ENCODE measurements at regions not wholly inside any gene's neighbourhood (a gene's known extent, or its start where the extent isn't known, plus 50 kb on each side); places are given as distances from the start of the nearest gene placed in this dataset.
"Not testable (repeated sequence)": the region's sequence is repeated elsewhere in the genome, so short reads cannot be mapped to it uniquely, and the experiment has no call there.

DNA sequence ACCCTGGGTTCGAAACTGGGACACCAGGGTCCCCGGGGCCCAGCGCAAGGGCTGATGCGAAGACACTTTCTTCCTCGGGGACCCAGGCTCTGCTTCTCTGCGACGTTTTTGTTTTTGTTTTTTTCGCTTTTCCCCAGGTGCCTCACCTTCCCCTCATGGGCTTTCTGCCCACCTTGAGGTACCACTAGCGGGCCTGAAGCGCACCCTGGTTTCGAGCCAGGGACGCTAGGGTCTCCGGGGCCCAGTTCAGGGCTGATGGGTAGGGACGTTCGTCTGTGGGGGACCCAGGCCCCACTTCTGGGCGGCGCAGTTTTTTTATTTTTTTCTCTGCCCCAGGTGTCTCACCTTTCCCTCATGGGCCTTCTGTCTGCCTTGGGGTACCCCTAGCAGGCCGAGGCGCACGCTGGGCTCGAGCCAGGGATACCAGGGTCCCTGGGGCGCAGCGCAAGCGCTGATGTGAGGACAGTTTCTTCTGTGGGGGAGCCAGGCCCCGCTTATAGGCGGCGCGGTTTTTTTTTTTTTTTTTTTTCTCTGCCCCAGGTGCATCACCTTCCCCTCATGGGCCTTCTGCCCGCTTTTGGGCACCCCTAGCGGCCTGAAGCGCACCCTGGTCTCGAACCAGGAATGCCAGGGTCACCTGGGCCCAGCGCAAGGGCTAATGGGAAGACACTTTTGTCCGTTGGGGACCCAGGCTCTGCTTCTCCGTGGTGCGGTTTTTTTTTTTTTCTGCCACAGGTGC lies 166.8 kb upstream of the ZNG1F start:
- RAD21 ChIA-PET (ENCODE audit: low non-redundant PET in 1 of 2, low total read pairs in 2 of 2, uncharacterized antibody in 2 of 2, unreplicated experiment in 2 of 2), result not testable (repeated sequence)

DNA sequence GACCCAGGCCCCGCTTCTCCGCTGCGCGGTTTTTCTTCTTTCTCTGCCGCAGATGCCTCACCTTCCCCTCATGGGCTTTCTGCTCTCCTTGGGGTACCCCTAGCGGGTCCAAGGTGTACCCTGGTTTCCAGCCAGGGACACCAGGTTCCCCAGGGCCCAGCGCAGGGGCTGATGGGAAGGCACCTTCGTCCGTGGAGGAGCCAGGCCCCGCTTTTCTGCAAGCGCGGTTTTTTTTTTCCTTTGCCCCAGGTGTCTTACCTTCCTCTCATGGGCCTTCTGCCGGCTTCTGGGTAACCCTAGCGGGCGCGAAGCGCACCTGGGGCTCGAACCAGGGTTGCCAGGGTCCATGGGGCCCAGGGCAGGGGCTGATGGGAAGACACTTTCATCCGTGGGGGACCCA lies 165.9 kb upstream of the ZNG1F start:
- intact Hi-C loops (cut with micrococcal nuclease); H3K4me1 ChIP-seq (ENCODE audit: control insufficient read depth in 1 of 2, insufficient read depth in 2 of 2, low read length in 2 of 2); RAD21 ChIA-PET (ENCODE audit: low non-redundant PET in 1 of 2, low total read pairs in 2 of 2, uncharacterized antibody in 2 of 2, unreplicated experiment in 2 of 2); H3K27me3 ChIP-seq (ENCODE audit: insufficient read depth, low read length); CTCF ChIA-PET; H3K9ac ChIP-seq (ENCODE audit: low read length); H3K9me3 ChIP-seq (ENCODE audit: control insufficient read depth in 1 of 2, insufficient read depth in 1 of 2, low read depth in 1 of 2, low read length in 2 of 2); ATAC-seq; POLR2A ChIA-PET; H3K4me3 ChIP-seq (replicated peaks in 1 of 2; ENCODE audit: low read depth in 1 of 2, low read length in 2 of 2); H4K20me1 ChIP-seq (ENCODE audit: insufficient read depth); H3K27ac ChIP-seq (ENCODE audit: low read depth, low read length); H3K79me2 ChIP-seq (ENCODE audit: insufficient read depth, low read length); H3K9me2 ChIP-seq (ENCODE audit: insufficient read depth); H3K4me2 ChIP-seq (ENCODE audit: low read length); BruUV-seq (replicated peaks); H2AFZ ChIP-seq (ENCODE audit: low read depth, low read length, poor library complexity, severe bottlenecking); H3K36me3 ChIP-seq (ENCODE audit: control insufficient read depth in 1 of 2, insufficient read depth in 2 of 2, low read length in 2 of 2); DNase-seq (ENCODE audit: low read depth, low spot score): not testable (repeated sequence)

More for the DNA sequence above, 166.8 kb upstream of the ZNG1F start:
- H3K4me3 ChIP-seq (replicated peaks in 1 of 2; ENCODE audit: low read depth in 1 of 2, low read length in 2 of 2); ATAC-seq; H3K79me2 ChIP-seq (ENCODE audit: insufficient read depth, low read length); BruUV-seq (replicated peaks); H3K27me3 ChIP-seq (ENCODE audit: insufficient read depth, low read length); H3K9me2 ChIP-seq (ENCODE audit: insufficient read depth); H2AFZ ChIP-seq (ENCODE audit: low read depth, low read length, poor library complexity, severe bottlenecking); CTCF ChIA-PET; H3K4me2 ChIP-seq (ENCODE audit: low read length); H3K36me3 ChIP-seq (ENCODE audit: control insufficient read depth in 1 of 2, insufficient read depth in 2 of 2, low read length in 2 of 2); H3K9ac ChIP-seq (ENCODE audit: low read length); H4K20me1 ChIP-seq (ENCODE audit: insufficient read depth); DNase-seq (ENCODE audit: low read depth, low spot score); POLR2A ChIA-PET; H3K27ac ChIP-seq (ENCODE audit: low read depth, low read length); H3K4me1 ChIP-seq (ENCODE audit: control insufficient read depth in 1 of 2, insufficient read depth in 2 of 2, low read length in 2 of 2); H3K9me3 ChIP-seq (ENCODE audit: control insufficient read depth in 1 of 2, insufficient read depth in 1 of 2, low read depth in 1 of 2, low read length in 2 of 2); intact Hi-C loops (cut with micrococcal nuclease): not testable (repeated sequence)

DNA sequence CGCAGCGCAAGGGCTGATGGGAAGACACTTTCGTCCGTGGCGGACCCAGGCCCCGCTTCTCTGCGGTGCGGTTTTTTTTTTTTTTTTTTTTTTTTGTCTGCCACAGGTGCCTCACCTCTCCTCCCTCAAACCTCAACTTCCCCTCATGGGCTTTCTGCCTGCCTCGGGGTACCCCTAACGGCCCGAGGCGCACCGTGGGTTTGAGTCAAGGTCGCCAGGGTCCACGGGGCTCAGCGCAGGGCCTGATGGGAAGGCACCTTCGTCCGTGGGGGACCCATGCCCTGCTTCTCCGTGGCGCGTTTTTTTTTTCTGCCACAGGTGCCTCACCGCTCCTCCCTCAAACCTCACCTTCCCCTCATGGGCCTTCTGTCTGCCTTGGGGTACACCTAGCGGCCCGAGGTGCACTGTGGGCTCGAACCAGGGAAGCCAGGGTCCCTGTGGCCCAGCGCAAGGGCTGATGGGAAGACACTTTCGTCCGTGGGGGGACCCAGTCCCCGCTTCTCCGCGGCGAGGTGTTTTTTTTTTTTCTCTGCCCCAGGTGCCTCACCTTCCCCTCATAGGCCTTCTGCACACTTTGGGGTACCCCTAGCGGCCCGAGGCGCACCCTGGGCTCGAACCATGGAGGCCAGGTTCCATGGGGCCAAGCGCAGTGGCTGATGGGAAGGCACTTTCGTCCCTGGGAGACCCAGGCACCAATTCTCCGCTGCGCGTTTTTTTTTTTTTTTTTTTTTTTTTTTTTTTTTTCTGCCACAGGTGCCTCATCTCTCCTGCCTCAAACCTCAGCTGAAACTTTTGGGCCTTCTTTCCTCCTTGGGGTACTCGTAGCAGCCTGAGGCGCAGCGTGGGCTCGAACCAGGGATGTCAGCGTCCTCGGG lies 165.2 kb upstream of the ZNG1F start:
- H3K9ac ChIP-seq (ENCODE audit: low read length); H3K79me2 ChIP-seq (ENCODE audit: insufficient read depth, low read length); H2AFZ ChIP-seq (ENCODE audit: low read depth, low read length, poor library complexity, severe bottlenecking); CTCF ChIA-PET; H3K9me2 ChIP-seq (ENCODE audit: insufficient read depth); H3K4me3 ChIP-seq (replicated peaks in 1 of 2; ENCODE audit: low read depth in 1 of 2, low read length in 2 of 2); DNase-seq (ENCODE audit: low read depth, low spot score); ATAC-seq; RAD21 ChIA-PET (ENCODE audit: low non-redundant PET in 1 of 2, low total read pairs in 2 of 2, uncharacterized antibody in 2 of 2, unreplicated experiment in 2 of 2); H3K4me2 ChIP-seq (ENCODE audit: low read length); H3K9me3 ChIP-seq (ENCODE audit: control insufficient read depth in 1 of 2, insufficient read depth in 1 of 2, low read depth in 1 of 2, low read length in 2 of 2); H3K27me3 ChIP-seq (ENCODE audit: insufficient read depth, low read length); H4K20me1 ChIP-seq (ENCODE audit: insufficient read depth); BruUV-seq (replicated peaks); H3K4me1 ChIP-seq (ENCODE audit: control insufficient read depth in 1 of 2, insufficient read depth in 2 of 2, low read length in 2 of 2); POLR2A ChIA-PET; H3K36me3 ChIP-seq (ENCODE audit: control insufficient read depth in 1 of 2, insufficient read depth in 2 of 2, low read length in 2 of 2); intact Hi-C loops (cut with micrococcal nuclease); H3K27ac ChIP-seq (ENCODE audit: low read depth, low read length): not testable (repeated sequence)

DNA sequence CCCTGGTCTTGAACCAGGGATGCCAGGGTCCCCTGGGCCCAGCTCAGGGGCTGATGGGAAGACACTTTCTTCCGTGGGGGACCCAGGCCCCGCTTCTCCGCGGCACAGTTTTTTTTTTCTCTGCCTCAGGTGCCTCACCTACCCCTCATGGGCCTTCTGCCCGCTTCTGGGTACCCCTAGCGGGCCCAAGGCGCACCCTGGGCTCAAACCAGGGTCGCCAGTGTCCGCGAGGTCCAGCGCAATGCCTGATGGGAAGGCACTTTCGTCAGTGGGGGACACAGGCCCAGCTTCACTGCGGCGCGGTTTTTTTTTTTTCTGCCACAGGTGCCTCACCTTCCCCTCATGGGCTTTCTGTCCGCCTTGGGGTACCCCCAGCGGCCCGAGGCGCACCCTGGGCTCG lies 163.9 kb upstream of the ZNG1F start:
- H3K27ac ChIP-seq (ENCODE audit: low read depth, low read length); POLR2A ChIA-PET: not testable (repeated sequence)

More for the DNA sequence above, 163.9 kb upstream of the ZNG1F start:
- H3K79me2 ChIP-seq (ENCODE audit: insufficient read depth, low read length); RAD21 ChIA-PET (ENCODE audit: low non-redundant PET in 1 of 2, low total read pairs in 2 of 2, uncharacterized antibody in 2 of 2, unreplicated experiment in 2 of 2); H3K27me3 ChIP-seq (ENCODE audit: insufficient read depth, low read length); DNase-seq (ENCODE audit: low read depth, low spot score); H3K36me3 ChIP-seq (ENCODE audit: control insufficient read depth in 1 of 2, insufficient read depth in 2 of 2, low read length in 2 of 2); H3K4me1 ChIP-seq (ENCODE audit: control insufficient read depth in 1 of 2, insufficient read depth in 2 of 2, low read length in 2 of 2); H2AFZ ChIP-seq (ENCODE audit: low read depth, low read length, poor library complexity, severe bottlenecking); H3K4me3 ChIP-seq (replicated peaks in 1 of 2; ENCODE audit: low read depth in 1 of 2, low read length in 2 of 2); H3K9me3 ChIP-seq (ENCODE audit: control insufficient read depth in 1 of 2, insufficient read depth in 1 of 2, low read depth in 1 of 2, low read length in 2 of 2); CTCF ChIA-PET; ATAC-seq; H3K9me2 ChIP-seq (ENCODE audit: insufficient read depth); intact Hi-C loops (cut with micrococcal nuclease); H3K9ac ChIP-seq (ENCODE audit: low read length); H3K4me2 ChIP-seq (ENCODE audit: low read length); H4K20me1 ChIP-seq (ENCODE audit: insufficient read depth); BruUV-seq (replicated peaks): not testable (repeated sequence)

All from HCT116 (cell line).